Bronchial epithelial cell (primary cell): ENCODE measurements at regions not wholly inside any gene's neighbourhood (a gene's known extent, or its start where the extent isn't known, plus 50 kb on each side); places are given as distances from the start of the nearest gene placed in this dataset.
"Not testable (repeated sequence)": the region's sequence is repeated elsewhere in the genome, so short reads cannot be mapped to it uniquely, and the experiment has no call there.

Experiments used
- DNase-seq: peaks from one replicate; pipeline ENCODE4 v3.0.0-alpha.2; 2010; ENCODE audit warnings: low read depth
- FAIRE-seq: peaks from 2 replicates; lab custom pipeline; 2011; peaks lifted over from hg19 to GRCh38; lab: Jason Lieb, UNC
- H3K27me3 ChIP-seq: 2 replicates; pipeline ENCODE4 v1.5.1; 2011; ENCODE audit warnings: low read length; ENCODE audit not compliant: control insufficient read depth, insufficient read depth
- H3K36me3 ChIP-seq: 2 replicates; pipeline ENCODE4 v1.5.1; 2011; ENCODE audit warnings: low read length; ENCODE audit not compliant: control insufficient read depth, insufficient read depth
- H3K4me3 ChIP-seq: 2 replicates; pipeline ENCODE4 v1.5.1; 2011; ENCODE audit warnings: mild to moderate bottlenecking, low read depth, low read length, control low read depth
- TF ChIP-seq, protein P1 (sequence below): IDR thresholded peaks from 2 replicates; pipeline ENCODE4 v1.5.1; 2011; ENCODE audit warnings: mild to moderate bottlenecking, moderate library complexity, low read length, control low read depth, inconsistent platforms; ENCODE audit not compliant: insufficient read depth, severe bottlenecking

DNA sequence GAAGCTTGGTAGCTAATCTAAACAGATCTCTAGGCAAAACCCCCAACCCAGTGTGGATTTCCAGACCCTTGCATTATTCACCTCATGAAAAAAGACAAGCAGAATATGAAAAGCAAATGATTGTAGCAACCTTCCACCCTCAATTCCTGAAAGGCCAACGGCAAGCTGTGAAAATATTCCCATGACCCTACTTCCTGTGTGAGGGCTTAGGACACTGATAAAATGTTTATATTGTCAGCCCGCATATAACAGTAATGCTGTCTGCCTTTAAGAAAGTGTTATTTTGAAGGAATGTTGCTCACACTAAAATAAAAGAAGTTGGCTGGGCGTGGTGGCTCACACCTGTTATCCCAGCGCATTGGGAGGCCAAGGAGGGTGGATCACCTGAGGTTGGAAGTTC, 233.5 kb upstream of the NRIP1 start:
- DNase-seq (no peak), FAIRE-seq (peak; percentile 64)
- TF ChIP-seq, protein P1, sequence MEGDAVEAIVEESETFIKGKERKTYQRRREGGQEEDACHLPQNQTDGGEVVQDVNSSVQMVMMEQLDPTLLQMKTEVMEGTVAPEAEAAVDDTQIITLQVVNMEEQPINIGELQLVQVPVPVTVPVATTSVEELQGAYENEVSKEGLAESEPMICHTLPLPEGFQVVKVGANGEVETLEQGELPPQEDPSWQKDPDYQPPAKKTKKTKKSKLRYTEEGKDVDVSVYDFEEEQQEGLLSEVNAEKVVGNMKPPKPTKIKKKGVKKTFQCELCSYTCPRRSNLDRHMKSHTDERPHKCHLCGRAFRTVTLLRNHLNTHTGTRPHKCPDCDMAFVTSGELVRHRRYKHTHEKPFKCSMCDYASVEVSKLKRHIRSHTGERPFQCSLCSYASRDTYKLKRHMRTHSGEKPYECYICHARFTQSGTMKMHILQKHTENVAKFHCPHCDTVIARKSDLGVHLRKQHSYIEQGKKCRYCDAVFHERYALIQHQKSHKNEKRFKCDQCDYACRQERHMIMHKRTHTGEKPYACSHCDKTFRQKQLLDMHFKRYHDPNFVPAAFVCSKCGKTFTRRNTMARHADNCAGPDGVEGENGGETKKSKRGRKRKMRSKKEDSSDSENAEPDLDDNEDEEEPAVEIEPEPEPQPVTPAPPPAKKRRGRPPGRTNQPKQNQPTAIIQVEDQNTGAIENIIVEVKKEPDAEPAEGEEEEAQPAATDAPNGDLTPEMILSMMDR = no peak
- Histone ChIP-seq H3K36me3 (no peaks in the 10 kb centered on the region), H3K4me3 (no peak overlapping the region), H3K27me3 (no peaks in the 10 kb centered on the region)

DNA sequence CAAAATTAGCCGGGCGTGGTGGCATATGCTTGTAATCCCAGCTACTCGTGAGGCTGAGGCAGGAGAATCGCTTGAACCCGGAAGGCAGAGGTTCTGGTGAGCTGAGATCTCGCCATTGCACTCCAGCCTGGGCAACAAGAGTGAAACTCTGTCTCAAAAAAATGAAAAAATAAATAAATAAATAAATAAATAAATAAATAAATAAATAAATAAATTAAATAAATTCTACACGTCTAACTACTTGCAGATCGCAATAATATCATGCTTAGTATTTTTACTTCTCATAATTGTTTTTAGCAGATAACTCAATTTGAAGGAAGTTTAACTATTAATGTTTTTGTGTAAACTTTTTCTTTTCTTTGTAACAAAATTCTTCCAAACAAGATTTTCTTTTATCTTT, 234.0 kb upstream of the NRIP1 start:
- not testable (repeated sequence) for DNase-seq, H3K36me3 ChIP-seq, H3K27me3 ChIP-seq, H3K4me3 ChIP-seq, FAIRE-seq

DNA sequence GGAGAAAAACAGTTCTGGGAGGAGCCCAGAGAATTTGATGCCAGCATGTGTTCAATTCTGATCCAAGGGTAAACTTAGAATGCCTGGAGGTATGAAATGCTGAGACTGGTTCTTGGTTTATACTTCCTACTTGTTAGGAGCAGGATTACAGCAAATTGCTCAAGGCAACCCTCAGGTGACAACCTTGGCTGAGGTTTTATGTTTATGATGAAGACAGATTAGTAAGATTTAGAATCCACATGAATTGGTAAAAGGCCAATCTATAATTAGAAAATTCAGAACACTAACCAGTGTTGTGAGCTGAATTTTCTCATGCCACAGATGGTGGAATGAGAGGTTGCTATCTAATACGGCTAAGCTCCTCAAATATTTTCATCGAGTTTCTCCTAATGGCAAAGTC, 235.3 kb upstream of the NRIP1 start:
- peak; percentile 75 for FAIRE-seq
- Histone ChIP-seq H3K36me3 (no peaks in the 10 kb centered on the region), H3K4me3 (no peak overlapping the region), H3K27me3 (no peaks in the 10 kb centered on the region)
- DNase-seq = peak; percentile 28
- TF ChIP-seq, protein P1 = no peak

DNA sequence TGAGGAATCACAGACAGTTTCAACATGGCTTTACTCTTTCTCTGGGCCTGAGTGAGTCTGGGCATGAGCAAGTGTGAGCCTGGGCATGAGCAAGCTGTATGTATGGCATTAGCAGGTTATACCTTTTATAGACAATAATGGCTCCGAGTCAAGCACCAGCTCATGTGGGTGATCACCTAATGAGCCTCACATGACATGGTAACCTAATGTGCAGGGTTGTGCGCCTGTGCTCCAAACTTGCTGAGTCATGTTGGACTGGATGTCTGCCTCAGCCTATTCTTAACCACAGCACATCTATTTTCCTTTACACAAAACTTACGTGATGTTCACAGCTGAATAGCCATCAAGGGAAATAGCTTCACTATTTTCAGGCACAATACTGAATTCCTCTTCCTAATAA, 236.2 kb upstream of the NRIP1 start:
- no peaks in the 10 kb centered on the region for H3K36me3 ChIP-seq
- DNase-seq = peak; percentile 72
- TF ChIP-seq, protein P1 = no peak
- H3K27me3 ChIP-seq = no peaks in the 10 kb centered on the region
- no peak overlapping the region for H3K4me3 ChIP-seq
- FAIRE-seq = peak; percentile 93

DNA sequence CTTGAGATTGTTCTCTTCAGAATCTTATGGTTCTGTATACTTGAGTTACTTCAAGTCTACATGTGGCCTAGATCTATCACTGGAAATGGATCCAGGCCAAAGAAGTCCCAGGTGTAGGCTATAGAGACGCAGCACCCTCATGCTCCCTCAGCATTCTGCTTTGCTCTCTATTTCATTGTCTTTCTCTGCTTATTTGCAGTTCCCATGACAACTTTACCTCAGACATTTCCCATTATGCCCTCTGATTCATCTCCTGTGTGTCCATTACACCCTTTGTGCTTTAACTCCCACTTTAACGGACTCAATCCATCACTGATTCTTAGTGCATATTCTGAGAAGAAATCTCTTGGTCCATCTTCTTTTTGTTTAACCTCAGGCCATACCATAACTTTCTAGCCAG, 236.9 kb upstream of the NRIP1 start:
- Histone ChIP-seq H3K27me3 (no peaks in the 10 kb centered on the region), H3K4me3 (no peak overlapping the region), H3K36me3 (no peaks in the 10 kb centered on the region)
- TF ChIP-seq, protein P1 = no peak
- DNase-seq (peak; percentile 77), FAIRE-seq (no peak)

DNA sequence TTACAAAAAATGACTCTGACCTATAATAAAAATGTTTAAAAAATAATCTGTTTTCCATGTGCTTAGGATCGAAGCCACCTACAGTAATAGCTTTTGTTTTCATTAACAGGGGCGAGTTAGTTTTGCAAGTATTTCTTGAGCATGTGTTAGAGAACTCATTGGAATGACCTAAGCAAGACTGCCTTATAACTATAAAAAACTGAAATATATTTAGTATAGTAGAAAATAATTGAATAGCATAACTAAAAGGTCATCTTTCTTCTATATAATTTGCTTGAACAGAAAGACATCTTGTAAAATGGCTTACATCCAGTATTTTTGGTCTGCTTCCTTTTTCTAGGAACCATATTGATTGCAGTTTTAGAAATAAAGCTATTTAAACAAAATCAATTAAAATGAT, 241.5 kb upstream of the NRIP1 start:
- Histone ChIP-seq H3K36me3 (no peaks in the 10 kb centered on the region), H3K4me3 (no peak overlapping the region), H3K27me3 (no peaks in the 10 kb centered on the region)
- DNase-seq (no peak), FAIRE-seq (no peak)
- TF ChIP-seq, protein P1 = no peak
